ENCODE measurements at regions not wholly inside any gene's neighbourhood (a gene's known extent, or its start where the extent isn't known, plus 50 kb on each side); places are given as distances from the start of the nearest gene placed in this dataset.

DNA sequence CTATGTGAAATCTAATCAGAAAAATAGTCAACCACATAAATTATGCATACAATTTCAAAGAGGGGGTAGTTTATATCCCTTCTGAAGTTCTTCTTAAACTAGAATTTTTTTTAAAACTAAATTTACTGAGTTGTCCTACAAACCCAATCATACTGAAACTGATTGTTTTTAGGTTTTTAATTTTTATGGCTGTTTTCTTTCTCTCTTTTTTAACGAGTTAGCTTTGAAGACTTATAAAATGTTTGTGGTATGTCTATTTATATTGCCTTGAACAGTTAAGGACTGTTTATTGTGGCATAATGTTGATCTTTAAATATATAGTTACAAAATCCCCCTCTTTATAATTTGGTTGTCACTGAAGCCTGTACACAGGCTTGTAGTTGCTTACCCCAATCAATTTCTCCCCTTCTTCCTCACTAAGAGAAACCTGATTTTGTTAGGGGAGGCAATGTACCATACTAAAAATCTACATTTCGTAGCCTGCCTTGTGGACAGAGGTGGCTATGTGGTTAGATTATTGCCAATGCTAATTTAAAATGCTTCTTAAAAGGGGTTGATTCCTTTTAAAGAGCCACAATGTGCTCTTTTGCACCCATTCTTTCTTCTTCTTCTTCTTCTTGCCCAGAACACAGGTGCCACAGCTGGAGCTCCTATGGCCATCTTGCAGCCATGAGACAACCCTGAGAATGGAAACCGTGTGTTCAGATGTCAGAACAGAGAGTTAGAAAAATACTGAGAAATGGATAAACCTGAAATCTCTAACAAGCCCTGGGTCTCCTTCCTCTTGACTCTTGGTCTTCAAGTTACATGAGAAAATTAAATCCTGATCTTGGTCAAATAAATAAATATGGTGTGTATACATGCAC lies 102.7 kb upstream of the ZNF827 start:
- no peaks in the 10 kb centered on the region for H3K27me3 ChIP-seq (ENCODE audit: control insufficient read depth, extremely low read depth, insufficient read depth, low read length)
- dilution Hi-C loops (cut with MboI; ENCODE audit: extremely low pct_ligation_motif_present, low sequenced_read_pairs) = no loop called here
- H3K9ac ChIP-seq (ENCODE audit: control insufficient read depth, extremely low read depth, insufficient read depth, low read length) = no peak overlapping the region
- no peaks in the 10 kb centered on the region for H3K9me3 ChIP-seq (ENCODE audit: control insufficient read depth, low read depth, low read length)
- no peaks in the 10 kb centered on the region for H3K9me1 ChIP-seq (ENCODE audit: control insufficient read depth, extremely low read depth, insufficient read depth, low read length)
- no peak overlapping the region for H2AFZ ChIP-seq (ENCODE audit: control insufficient read depth, low read length)
- no peak overlapping the region for H3K4me2 ChIP-seq (ENCODE audit: control insufficient read depth, extremely low read depth, insufficient read depth, low read depth, low read length)
- no peaks in the 10 kb centered on the region for H3K4me1 ChIP-seq (ENCODE audit: control insufficient read depth, extremely low read depth, insufficient read depth, low read length)
- H3K36me3 ChIP-seq (ENCODE audit: control insufficient read depth in 2 of 2, extremely low read depth in 1 of 2, insufficient read depth in 2 of 2, low read length in 2 of 2) = no peaks in the 10 kb centered on the region
- no peak for TF ChIP-seq EZH2 (IDR thresholded peaks at IDR 0.05; ENCODE audit: low read length)
- TF ChIP-seq, protein P1, sequence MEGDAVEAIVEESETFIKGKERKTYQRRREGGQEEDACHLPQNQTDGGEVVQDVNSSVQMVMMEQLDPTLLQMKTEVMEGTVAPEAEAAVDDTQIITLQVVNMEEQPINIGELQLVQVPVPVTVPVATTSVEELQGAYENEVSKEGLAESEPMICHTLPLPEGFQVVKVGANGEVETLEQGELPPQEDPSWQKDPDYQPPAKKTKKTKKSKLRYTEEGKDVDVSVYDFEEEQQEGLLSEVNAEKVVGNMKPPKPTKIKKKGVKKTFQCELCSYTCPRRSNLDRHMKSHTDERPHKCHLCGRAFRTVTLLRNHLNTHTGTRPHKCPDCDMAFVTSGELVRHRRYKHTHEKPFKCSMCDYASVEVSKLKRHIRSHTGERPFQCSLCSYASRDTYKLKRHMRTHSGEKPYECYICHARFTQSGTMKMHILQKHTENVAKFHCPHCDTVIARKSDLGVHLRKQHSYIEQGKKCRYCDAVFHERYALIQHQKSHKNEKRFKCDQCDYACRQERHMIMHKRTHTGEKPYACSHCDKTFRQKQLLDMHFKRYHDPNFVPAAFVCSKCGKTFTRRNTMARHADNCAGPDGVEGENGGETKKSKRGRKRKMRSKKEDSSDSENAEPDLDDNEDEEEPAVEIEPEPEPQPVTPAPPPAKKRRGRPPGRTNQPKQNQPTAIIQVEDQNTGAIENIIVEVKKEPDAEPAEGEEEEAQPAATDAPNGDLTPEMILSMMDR (optimal IDR thresholded peaks at IDR 0.05 in 1 of 3, IDR thresholded peaks at IDR 0.05 in 1 of 3, conservative IDR thresholded peaks at IDR 0.05 in 1 of 3; ENCODE audit: extremely low read depth in 1 of 3, insufficient read depth in 2 of 3, low read length in 3 of 3) = no peak
- no peaks in the 10 kb centered on the region for H3K79me2 ChIP-seq (ENCODE audit: control insufficient read depth, insufficient read depth, low read length)
- H3K4me3 ChIP-seq (ENCODE audit: control insufficient read depth in 2 of 3, extremely low read depth in 1 of 3, insufficient read depth in 2 of 3, low read depth in 1 of 3, low read length in 3 of 3) = no peak overlapping the region
- H3K27ac ChIP-seq (ENCODE audit: control insufficient read depth, insufficient read depth, low read length) = no peak overlapping the region
- no peak for FAIRE-seq
- no peak for DNase-seq (ENCODE audit: low read depth, low spot score)
- no peaks in the 10 kb centered on the region for H4K20me1 ChIP-seq (ENCODE audit: control insufficient read depth, extremely low read depth, insufficient read depth, low read length)

DNA sequence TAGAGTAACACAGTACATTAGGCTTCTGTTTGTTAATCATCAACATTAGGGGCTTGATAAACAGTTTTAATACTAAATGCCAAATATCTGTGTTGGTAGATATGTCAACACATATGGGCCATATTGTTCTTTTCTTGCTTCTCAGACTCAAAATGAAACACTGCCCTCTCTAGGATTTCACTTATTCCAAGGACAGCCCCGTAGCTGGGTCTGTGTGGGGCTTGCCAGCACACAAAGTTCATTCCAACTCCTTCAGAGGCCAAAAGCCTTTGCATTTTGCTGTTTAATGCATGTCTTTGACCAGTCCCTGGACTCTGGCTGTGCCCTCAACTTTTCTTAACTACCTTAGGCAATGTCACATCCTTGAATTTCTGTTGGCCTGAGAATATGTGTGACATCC lies 102.0 kb upstream of the ZNF827 start:
- dilution Hi-C loops (cut with MboI; ENCODE audit: extremely low pct_ligation_motif_present, low sequenced_read_pairs) = no loop called here
- H3K36me3 ChIP-seq (ENCODE audit: control insufficient read depth in 2 of 2, extremely low read depth in 1 of 2, insufficient read depth in 2 of 2, low read length in 2 of 2) = no peaks in the 10 kb centered on the region
- H2AFZ ChIP-seq (ENCODE audit: control insufficient read depth, low read length) = no peak overlapping the region
- no peaks in the 10 kb centered on the region for H3K27me3 ChIP-seq (ENCODE audit: control insufficient read depth, extremely low read depth, insufficient read depth, low read length)
- FAIRE-seq (no peak), DNase-seq (ENCODE audit: low read depth, low spot score) (no peak)
- H3K4me1 ChIP-seq (ENCODE audit: control insufficient read depth, extremely low read depth, insufficient read depth, low read length) = no peaks in the 10 kb centered on the region
- no peaks in the 10 kb centered on the region for H3K9me1 ChIP-seq (ENCODE audit: control insufficient read depth, extremely low read depth, insufficient read depth, low read length)
- H4K20me1 ChIP-seq (ENCODE audit: control insufficient read depth, extremely low read depth, insufficient read depth, low read length) = no peaks in the 10 kb centered on the region
- H3K4me3 ChIP-seq (ENCODE audit: control insufficient read depth in 2 of 3, extremely low read depth in 1 of 3, insufficient read depth in 2 of 3, low read depth in 1 of 3, low read length in 3 of 3) = no peak overlapping the region
- H3K79me2 ChIP-seq (ENCODE audit: control insufficient read depth, insufficient read depth, low read length) = no peaks in the 10 kb centered on the region
- no peak overlapping the region for H3K27ac ChIP-seq (ENCODE audit: control insufficient read depth, insufficient read depth, low read length)
- H3K9me3 ChIP-seq (ENCODE audit: control insufficient read depth, low read depth, low read length) = no peaks in the 10 kb centered on the region
- no peak overlapping the region for H3K9ac ChIP-seq (ENCODE audit: control insufficient read depth, extremely low read depth, insufficient read depth, low read length)
- H3K4me2 ChIP-seq (ENCODE audit: control insufficient read depth, extremely low read depth, insufficient read depth, low read depth, low read length) = no peak overlapping the region
- TF ChIP-seq, protein P1 (optimal IDR thresholded peaks at IDR 0.05 in 1 of 3, IDR thresholded peaks at IDR 0.05 in 1 of 3, conservative IDR thresholded peaks at IDR 0.05 in 1 of 3; ENCODE audit: extremely low read depth in 1 of 3, insufficient read depth in 2 of 3, low read length in 3 of 3) = no peak
- TF ChIP-seq EZH2 (IDR thresholded peaks at IDR 0.05; ENCODE audit: low read length) = no peak

All from keratinocyte (primary cell).